ENCODE measurements at regions not wholly inside any gene's neighbourhood (a gene's known extent, or its start where the extent isn't known, plus 50 kb on each side); places are given as distances from the start of the nearest gene placed in this dataset.

DNA sequence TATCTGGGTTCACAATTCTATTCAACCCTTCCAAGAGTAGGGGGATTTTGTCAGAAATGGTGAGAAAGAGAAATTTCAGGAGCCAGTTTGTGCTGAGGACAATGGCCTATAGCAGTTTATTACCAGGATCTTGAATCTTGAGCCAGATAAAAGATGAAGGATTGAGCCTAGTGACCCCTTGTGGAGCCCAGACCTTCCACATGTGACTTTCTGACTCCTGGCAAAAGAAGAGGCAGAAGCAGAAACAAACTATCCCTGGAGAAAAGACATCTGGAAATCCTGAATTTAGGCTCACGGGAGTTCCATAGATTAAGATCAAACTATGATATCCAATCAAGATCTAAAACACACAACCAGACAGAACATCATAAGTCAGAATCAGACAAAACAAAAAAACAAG, 60.9 kb upstream of the CHRM2 start:
- no peak for FAIRE-seq

DNA sequence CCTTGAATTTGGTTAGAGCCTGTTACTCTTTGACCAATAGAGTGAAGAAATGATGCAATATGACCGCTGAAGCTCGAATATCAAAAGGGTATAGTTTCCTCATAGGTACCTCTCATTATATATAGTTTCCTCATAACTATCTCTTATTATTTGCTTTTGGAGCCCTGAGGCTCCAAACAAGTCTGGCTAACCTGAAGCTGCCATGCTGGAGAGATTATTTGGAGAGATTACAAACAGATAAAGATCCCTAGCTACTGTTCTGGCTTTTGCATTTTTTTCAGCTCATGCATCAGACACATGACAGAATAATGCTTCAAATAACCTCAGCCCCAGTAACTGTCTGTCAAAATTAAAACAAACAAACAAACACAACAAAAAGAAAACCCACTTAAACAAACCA, 65.4 kb upstream of the CHRM2 start:
- FAIRE-seq = no peak

DNA sequence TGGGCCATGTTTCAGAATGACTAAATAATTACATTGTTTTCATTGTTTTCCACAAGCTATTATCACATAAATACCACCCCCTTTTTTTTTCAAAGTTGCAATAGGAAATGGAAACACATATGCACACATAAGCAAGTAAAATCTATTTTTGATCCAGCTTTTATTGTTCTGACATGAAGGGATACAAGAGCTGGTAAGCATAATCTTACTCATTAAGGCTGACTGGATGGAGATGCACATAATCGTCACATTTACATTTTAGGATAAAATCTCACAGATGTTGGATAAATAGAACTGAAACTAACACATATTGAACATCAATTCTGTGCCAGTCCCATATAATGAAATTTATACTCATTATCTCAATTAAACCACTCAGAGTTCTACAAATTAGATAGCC, 84.5 kb upstream of the CHRM2 start:
- FAIRE-seq = no peak

DNA sequence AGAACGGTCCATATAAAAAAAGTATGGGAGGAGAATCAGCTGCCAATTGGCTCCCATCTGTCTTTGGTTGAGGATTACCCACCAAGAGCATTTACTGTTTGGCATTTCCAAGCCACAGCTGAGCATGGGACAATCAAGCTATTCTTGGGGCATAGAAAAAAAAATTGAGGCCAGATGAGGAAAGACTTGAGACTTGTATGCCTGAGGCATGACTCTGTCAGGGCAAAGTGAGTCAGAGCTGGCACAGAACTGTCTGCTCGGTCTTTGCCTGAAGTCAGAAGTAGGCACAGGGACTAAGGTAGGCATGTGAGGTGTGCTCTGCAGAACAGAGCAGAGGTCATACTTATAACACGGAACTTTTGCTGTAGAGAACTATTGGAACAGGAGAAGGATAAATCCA, 126.5 kb upstream of the CHRM2 start:
- no peak for FAIRE-seq

DNA sequence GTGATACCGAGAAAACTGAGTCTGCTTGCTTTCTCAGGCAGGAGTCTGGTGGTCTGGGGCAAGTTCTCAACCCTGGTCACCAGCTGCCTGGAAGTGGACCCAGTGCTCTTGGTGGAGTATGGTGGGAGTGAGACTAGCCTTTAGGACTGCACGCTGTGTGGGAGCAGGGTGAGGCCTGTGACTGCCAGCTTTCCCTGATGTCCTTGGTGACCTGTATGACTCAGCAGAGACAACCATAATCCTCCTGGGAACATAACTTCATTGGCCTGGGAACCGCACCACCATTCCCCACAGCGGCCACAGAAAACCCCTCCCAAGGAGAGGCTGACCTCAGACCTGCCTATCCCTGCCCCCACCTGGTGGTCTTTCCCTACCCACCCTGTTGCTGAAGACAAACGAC, 139.5 kb upstream of the CHRM2 start:
- no peak for FAIRE-seq

DNA sequence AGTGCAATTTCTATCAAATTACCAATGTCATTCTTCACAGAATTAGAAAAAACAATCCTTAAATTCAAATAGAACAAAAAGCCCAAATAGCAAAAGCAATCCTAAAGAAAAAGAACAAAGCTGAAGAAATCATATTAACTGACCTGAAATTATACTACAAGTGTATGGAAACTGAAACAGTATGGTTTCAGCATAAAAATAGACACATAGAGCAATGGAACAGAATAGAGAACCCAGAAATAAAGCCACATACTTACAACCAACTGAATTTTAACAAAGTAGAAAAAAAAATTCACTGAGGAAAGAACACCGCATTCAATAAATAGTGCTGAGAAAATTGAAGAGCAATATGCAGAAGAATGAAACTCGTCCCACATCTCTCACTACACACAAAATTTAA, 142.0 kb upstream of the CHRM2 start:
- no peak for FAIRE-seq

DNA sequence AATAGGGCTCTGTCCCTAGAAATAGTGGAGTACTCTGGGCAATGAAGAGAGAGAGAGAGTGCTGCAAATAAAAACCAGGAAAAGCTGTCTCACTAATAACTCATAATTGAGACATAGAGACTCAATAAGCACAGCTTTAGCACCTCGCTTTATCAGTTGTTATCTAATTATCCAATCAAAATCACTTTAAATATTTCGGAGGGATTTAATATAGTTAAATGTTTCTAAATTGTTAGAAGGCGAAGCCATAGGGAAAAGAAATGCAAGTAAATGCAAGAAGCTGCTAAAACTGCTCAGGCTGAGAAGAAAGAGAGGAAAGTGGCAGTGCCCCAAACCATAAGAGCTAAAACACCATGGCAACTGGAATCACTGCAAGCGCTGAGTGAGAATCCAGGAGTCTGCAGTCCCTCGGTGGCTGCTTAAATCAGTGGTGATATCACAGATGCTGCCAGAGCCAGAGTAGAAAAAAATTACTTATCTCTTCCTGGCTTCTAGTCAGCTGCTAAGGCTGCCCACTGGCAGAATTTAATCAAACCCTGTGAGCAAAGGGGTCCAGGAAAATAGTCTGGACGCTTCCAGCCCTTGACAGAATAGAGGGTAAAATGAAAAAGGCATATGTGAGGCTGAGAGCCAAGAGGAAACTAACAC, 150.4 kb upstream of the CHRM2 start:
- FAIRE-seq = no peak

DNA sequence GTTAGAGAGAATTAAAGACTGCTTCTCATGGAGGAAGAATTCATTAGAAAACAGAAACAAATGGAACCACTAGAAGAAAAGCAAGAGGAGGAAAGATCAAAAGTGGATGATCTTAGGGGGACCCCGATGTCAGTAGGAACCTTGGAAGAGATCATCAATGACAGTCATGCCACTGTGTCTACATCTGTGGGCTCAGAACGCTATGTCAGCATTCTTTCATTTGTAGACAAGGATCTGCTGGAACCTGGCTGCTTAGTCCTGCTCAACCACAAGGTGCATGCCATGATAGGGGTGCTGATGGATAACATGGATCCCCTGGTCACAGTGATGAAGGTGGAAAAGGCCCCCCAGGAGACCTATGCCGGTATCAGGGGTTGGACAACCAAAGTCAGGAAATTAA, 154.4 kb upstream of the CHRM2 start:
- FAIRE-seq = no peak

DNA sequence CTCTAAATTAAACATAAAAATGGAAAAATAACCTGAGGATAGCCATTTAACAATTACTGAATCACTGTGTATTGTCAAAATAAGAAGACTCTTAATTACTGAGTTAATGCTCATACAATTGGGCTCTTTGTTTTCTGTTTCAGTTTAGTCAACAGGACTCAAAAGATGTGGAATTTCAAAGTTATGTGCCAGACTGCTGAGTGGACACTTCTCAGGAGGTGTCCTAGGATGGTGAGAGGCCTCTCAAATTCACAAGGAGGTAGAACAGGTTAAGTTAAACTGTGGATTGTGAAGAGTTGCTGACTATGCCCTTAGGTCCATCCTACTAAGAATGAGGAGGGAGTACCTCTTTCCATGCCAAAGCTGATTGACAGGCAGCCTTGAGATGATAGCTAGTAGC, 157.7 kb upstream of the CHRM2 start:
- FAIRE-seq = no peak

DNA sequence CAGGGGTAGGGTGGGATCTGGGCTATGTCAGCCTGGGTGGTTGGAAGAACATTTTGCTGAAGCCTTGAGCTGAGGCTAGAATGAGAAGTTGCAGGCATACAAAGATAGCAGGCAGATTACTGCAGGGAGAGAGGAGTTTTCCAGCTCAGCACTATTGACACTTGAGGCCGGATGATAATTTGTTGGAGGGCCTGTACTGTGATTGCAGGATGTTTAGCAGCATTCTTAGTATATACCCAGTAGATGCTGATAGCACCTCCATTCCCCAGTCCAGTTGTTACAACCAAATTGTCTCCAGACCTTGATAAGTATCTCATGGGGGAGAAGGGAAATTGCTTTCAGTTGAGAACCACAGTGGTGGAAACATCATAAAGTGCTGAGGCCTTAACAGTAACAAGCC, 158.6 kb upstream of the CHRM2 start:
- no peak for FAIRE-seq

DNA sequence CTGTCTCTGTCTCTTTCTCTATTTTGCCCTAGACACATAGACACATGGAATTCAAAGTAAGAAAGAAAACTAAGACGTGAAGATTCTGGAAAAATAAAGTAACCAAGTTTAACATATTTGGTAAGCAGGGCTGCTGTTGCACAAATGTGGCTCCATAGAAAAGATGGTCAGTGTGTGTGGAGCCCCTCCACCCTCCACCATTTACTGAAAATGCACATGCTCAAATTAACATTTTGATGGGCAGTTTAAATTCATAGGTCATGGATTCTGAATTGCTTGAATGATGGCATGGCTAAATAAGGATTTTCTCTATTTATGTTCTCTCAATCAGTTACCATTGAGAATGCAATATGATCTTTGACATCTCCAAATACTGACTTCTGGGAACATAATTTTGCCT, 165.5 kb upstream of the CHRM2 start:
- FAIRE-seq = no peak

DNA sequence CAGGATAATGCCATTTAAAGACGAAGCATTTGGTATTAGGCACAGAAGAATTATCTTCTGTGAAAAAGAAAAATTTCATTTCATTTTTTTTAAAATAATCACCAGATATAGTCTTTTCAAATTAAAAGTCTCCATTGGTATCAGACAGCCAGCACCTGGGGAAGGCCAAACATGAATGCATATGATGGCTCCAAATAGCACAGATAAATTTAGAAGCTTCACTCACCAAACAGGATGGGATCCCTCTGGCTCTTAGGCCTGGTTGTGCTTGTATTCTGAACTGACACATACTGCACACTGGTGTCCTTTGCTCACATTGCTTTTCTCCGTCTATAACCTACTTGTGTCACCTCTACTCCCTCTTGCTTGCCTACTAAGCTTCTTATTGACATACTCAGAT, 169.5 kb upstream of the CHRM2 start:
- FAIRE-seq = no peak

DNA sequence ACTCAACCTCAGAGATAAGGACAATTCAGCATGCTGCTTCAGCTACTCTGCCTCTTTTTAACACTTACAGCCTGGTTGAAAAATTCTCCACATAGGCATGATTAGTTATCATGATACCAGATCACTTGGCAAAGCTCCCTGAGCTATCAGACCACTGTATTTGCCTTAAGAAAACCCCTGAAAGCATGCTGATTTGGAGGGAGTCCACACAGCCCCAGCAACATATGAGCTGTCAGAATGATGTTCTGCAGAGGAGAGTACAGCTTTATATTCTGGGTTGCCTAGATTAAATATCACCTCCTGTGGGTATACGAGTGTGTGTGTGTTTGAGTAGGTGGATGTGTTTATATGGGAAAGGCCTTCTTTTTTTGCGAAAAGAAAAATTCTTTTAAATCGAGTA, 170.2 kb upstream of the CHRM2 start:
- no peak for FAIRE-seq

DNA sequence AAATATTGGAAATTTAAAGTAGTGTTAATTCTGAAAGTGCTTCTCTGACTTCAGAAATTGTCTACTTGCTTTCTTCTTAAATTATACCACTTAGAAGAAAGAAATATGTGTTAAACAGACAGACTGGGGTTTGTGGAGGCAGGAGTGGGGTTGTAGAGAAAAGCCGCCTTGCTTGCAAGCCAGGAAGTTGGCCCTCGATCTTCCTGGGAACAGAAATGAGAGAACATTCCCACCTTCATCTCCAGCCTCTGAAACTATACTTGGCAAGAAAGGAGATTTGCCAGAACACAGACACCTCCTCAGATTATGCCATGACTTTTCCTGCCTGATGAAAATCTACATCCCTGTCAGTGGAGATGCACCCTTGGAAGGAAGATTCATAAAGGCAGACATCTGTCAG, 171.2 kb upstream of the CHRM2 start:
- FAIRE-seq = no peak

DNA sequence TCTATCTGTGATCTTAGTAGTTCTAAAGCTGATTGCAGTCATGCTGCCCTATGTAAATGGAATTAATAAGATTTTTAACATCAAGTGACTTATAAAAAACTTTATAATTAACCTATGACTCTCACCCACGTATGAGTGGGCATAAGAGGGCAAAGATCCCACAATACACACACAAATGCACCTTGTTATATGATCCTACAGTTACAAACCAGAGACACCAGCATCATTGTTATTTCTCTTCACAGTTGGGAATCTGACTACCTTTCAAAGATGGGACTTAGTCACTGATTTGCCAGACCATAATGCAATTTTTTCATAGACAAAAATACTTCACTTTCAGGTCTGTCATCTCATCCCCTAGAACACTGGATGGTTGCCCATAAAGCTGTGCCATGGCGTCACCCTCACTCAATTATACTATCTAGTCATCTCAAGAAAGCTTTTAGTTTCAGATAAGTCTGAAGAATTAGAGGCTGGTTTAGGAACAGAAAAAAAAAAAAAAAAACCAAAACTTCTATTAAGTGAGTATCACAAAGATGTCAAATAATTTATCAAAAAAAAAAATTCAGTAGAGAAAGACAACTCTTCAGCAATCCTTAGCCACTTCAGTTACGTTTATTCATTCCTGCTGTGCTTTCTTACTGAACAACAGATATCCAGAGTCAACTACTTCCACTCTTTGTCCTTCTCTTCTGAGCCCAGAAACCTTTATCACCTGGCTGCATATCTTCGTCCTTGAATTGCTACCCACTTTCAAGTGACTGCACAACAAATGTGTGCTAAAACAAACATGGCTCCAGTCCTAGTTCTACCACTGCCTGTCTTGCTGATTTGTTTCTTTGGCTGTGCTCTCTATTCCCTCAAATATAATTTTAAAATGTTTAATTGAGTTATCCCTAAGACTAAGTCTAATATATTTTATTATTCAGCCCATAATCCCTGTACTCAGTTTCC, 175.0 kb upstream of the CHRM2 start:
- FAIRE-seq = no peak

DNA sequence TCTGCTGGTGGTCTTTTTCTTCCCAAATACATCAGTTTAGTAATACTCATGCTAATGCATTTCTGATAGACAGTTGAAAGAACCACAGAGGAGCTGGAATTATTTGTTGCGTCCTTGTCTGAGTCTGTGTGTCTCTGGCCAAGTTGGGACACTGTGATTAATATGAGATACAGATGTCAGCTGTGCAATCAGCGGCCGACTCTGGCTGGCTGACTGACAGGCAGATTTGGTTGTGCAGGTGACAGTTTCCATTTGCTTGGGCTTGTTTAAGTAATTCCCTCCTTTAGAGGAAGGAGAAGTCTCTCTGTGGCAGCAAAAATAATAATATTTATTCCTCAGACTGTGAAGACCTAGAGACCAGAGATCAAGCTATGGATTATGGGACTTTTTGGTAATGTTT, 176.2 kb upstream of the CHRM2 start:
- FAIRE-seq = no peak

DNA sequence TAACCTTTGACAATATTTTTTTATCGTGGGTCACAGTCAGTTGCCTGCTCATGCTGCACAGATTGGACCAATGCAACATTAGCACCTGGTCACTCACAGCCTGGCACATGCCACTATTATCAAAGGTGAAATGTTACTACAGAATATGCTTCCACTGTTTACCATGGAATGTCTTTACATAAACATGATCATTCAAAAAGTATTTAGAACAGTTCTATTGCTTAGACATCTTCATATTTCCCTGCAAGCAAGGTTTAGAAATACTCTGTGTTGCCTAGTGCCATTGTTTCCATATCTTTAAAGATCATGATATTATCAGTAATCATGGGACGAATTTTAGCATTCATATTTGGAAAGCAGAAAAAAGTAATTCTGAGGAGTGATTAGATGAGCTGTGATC, 179.9 kb upstream of the CHRM2 start:
- FAIRE-seq = no peak

DNA sequence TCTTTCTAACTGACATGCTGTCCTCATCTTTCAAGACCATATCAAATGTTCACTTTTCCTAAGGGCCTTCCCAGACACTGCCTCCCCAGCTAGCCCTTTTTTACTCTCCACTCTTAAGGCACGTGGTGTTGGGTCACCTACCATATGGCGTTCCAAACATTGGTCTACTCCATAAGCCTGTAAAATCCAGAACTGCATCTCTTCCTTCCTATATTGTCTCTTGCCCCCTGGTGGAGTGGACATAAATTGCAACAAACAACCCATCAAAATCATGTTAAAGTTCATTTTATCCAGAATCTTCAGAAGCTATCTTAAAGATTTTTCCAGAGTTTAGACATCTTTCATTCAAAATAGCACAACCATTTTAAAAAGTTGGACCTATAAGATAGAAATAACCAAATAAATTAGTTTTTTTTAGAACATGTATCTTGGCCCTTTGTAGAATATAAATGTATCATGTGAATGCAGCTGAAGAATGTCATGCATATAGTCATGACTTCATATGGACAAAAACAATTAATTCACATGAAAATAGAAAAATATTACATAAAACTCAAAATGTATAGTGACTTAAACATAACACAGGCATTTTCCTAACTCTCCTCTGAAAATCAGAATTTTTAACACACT, 180.6 kb upstream of the CHRM2 start:
- peak; percentile 73 for FAIRE-seq

DNA sequence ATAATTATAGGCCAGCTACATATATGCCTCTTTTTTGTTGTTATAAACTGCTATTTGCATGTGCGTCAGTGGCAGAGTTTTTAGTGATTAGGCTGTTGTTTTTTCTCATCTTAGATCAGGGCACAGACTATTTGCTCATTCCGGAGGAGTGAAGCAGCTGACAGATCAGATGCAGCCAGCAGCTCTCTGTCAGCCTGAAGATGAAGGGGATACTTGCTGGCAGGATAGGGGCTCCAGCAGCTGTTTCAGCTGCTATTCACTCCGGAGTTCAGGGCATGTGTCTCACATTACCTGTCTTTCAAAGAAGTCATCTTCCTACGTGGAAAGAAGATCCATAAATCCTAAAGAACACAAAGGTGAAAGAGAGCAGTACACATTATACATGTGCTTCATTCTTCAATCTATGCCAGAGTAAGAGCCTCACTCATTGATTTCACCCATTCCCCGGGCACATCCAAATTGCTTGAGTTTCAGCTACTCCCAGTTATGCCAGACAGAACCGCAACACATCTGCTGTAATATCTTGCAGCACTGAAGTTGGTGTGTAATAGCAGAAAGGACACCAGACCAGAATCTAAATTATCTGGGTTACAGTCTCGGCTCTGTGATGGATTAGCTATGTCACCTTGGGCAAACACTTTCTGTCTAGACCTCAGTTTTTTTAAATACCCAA, 182.8 kb upstream of the CHRM2 start:
- no peak for FAIRE-seq

DNA sequence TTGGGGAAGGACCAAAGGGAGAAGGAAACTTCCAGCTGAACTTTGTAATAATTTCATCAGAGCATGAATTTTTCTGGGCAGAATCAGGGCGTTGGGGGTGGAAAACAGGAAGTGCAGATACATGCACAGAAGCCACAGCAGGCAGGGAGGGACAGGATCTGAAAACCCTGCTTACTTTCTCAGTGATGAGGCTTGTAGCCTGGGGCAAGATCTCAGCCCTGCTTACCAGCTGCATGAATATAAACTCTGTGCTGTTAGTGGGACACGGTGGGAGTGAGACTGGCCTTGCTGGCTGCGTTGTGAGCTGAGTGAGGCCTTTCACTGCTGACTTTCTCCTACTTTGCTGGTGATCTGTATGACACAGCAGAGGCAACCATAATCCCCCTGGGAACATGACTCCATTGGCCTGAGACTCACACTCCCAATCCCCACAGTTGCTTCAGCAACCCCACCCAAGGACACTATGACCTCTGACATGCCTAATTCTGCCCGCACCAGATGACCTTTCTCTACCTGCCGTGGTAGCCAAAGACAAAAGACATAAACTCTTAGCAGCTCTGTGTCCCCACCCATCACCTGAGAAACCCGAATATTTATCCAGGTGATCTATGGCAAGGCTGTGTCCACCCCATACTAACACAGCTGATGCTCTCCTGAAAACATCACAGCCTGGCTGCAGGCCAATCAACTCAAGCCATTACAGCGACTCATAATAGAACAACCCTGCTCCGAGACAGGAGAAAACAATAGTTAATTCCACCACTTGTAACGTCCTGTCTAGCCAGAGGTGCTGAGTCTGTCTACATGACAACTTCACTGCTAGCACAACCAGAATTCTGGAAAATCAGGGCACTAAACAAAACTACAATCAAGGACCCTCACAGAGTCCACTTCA, 190.7 kb upstream of the CHRM2 start:
- FAIRE-seq = no peak

DNA sequence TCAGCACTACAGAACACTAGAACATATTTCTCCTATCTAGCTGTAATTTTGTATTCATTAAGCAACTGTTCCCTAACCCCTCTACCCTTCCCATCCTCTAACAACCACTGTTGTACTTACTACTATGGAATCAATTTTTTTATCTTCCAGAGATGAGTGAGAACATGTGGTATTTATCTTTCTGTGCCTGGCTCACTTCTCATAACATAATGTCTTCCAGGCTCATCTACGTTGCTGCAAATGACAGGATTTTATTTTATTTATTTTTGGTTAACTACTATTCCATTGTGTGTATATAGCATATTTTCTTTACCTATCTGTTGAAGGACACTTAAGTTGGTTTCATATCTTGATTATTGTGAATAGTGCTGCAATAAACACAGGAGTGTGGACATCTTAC, 200.9 kb upstream of the CHRM2 start:
- FAIRE-seq = no peak

DNA sequence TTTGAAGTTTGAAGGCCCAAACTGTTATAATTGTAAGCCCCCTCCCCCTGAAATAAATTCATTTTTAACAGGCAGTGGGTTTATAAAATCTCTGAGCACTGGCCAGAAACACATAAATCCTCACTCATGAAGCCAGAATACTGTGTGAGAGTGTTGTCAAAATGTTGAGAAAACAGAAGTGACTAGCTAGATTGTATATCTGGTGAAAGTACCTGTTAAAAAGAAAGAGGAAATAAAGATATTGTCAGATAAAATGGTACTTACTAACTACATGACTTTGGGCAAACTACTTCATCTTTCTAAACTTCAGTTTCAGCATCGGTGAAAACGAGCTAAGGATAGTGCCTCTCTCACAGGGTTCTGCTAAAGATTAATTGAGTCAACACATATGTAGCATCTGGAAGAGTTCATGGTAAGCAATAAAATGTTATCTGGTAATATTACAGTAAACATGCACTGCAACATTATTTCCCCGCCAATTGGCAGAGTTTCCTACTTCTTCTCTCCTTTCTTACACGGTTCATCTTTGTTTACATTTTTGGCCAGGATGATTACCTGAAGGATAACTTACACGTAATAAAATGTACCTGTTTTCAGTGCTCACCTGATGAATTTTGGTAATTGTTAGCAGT, 202.5 kb upstream of the CHRM2 start:
- no peak for FAIRE-seq

Data from A204.1 (cell line).